ENCODE measurements at regions not wholly inside any gene's neighbourhood (a gene's known extent, or its start where the extent isn't known, plus 50 kb on each side); places are given as distances from the start of the nearest gene placed in this dataset. TPM values are rescaled to one million over a fixed set of nuclear protein-coding genes. Genes with fewer than 3 reads are reported as not detected.

Small RNA genes lying in the stretch of these regions (microRNA-seq; reads per million reads assigned to microRNA genes)
- not detected for gene B3GNTL1P2 (ENCODE audit: insufficient read depth, insufficient read length)

Small RNA genes lying in the stretch of these regions (small RNA-seq; reads per million reads assigned to genes)
- gene B3GNTL1P2, result 0 reads per million in 5 experiments

Data from IMR-90 (cell line).